Keratinocyte (primary cell): ENCODE measurements at regions not wholly inside any gene's neighbourhood (a gene's known extent, or its start where the extent isn't known, plus 50 kb on each side); places are given as distances from the start of the nearest gene placed in this dataset.

Source experiments
- EZH2 ChIP-seq: IDR thresholded peaks from one replicate; pipeline ENCODE4 v1.6.1; 2012; ENCODE audit warnings: inconsistent platforms, mild to moderate bottlenecking, low read length, moderate library complexity
- TF ChIP-seq, protein P1 (sequence below), 3 experiments: IDR thresholded peaks in 1 of 3; conservative IDR thresholded peaks in 1 of 3; optimal IDR thresholded peaks in 1 of 3; 2 replicates in 2 of 3; 3 replicates in 1 of 3; pipeline versions ENCODE3 to v1.5.1; 2011; ENCODE audit warnings: low read length in 3 of 3, mild to moderate bottlenecking in 3 of 3, moderate library complexity in 2 of 3, control low read depth in 1 of 3, inconsistent platforms in 1 of 3; ENCODE audit not compliant: insufficient read depth in 2 of 3; ENCODE audit errors: extremely low read depth in 1 of 3

DNA sequence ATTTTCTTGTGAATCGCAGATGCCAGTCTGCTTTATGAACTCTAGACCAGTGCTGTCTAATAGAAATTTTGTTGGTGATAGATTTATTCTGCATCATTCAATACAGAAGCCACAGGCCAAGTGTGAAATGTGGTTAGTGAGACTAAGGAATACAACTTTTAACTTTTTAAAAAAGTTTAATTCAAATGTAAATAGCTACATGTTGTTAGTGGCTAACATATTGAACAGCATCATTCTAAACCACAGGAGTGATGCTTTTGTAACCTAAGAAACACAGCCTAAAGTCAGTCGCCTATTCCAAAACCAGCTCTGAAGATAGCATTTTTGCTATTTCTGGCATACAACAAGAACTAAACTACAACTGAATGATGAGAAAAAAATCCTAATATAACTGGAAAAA is 164.8 kb upstream of the CBLB start:
- TF ChIP-seq, protein P1, sequence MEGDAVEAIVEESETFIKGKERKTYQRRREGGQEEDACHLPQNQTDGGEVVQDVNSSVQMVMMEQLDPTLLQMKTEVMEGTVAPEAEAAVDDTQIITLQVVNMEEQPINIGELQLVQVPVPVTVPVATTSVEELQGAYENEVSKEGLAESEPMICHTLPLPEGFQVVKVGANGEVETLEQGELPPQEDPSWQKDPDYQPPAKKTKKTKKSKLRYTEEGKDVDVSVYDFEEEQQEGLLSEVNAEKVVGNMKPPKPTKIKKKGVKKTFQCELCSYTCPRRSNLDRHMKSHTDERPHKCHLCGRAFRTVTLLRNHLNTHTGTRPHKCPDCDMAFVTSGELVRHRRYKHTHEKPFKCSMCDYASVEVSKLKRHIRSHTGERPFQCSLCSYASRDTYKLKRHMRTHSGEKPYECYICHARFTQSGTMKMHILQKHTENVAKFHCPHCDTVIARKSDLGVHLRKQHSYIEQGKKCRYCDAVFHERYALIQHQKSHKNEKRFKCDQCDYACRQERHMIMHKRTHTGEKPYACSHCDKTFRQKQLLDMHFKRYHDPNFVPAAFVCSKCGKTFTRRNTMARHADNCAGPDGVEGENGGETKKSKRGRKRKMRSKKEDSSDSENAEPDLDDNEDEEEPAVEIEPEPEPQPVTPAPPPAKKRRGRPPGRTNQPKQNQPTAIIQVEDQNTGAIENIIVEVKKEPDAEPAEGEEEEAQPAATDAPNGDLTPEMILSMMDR (optimal IDR thresholded peaks at IDR 0.05 in 1 of 3, IDR thresholded peaks at IDR 0.05 in 1 of 3, conservative IDR thresholded peaks at IDR 0.05 in 1 of 3; ENCODE audit: extremely low read depth in 1 of 3, insufficient read depth in 2 of 3, low read length in 3 of 3), result no peak
- no peak for TF ChIP-seq EZH2
